PC-3 (cell line): ENCODE measurements at regions not wholly inside any gene's neighbourhood (a gene's known extent, or its start where the extent isn't known, plus 50 kb on each side); places are given as distances from the start of the nearest gene placed in this dataset.

Experiments used
- EZH2 ChIP-seq: fragments of 300-600 bp; sonication (generic); IDR thresholded peaks from one replicate; pipeline ENCODE4 v1.6.1; 2017; ENCODE audit warnings: antibody characterized with exemption, mild to moderate bottlenecking, low read length; ENCODE audit not compliant: unreplicated experiment
- EZH2phosphoT487 ChIP-seq: fragments of 300-600 bp; sonication (generic); IDR thresholded peaks from 2 replicates; pipeline ENCODE4 v1.6.1; 2018; ENCODE audit warnings: mild to moderate bottlenecking, antibody characterized with exemption, low read length, borderline replicate concordance
- TF ChIP-seq, protein P1 (sequence below): fragments of 300-600 bp; sonication (generic); conservative IDR thresholded peaks from 2 replicates; pipeline ENCODE4 v1.5.1; 2017; ENCODE audit warnings: antibody characterized with exemption, low read depth, mild to moderate bottlenecking, low read length

DNA sequence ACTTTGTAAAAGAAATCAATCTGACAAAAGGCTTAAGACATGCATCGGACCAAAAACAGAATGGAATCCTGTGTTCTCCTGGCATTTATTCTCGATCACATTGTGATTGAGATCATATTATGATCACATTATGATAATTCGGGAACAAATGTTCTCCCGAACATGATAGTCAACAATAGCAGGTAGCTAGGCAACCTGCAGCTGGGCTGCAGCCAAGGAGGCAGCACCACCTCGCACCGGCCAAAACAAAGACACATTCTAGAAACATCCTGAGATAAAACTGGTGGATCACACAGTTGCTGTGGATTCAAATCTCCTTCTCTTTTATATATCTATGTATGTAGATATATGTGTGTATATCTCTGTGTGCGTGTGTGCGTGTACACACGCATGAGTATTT, 480.6 kb upstream of the CYLC2 start:
- TF ChIP-seq, protein P1, sequence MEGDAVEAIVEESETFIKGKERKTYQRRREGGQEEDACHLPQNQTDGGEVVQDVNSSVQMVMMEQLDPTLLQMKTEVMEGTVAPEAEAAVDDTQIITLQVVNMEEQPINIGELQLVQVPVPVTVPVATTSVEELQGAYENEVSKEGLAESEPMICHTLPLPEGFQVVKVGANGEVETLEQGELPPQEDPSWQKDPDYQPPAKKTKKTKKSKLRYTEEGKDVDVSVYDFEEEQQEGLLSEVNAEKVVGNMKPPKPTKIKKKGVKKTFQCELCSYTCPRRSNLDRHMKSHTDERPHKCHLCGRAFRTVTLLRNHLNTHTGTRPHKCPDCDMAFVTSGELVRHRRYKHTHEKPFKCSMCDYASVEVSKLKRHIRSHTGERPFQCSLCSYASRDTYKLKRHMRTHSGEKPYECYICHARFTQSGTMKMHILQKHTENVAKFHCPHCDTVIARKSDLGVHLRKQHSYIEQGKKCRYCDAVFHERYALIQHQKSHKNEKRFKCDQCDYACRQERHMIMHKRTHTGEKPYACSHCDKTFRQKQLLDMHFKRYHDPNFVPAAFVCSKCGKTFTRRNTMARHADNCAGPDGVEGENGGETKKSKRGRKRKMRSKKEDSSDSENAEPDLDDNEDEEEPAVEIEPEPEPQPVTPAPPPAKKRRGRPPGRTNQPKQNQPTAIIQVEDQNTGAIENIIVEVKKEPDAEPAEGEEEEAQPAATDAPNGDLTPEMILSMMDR = no peak
- TF ChIP-seq EZH2 = no peak
- TF ChIP-seq EZH2phosphoT487 = no peak
